H9 (cell line): ENCODE measurements at regions not wholly inside any gene's neighbourhood (a gene's known extent, or its start where the extent isn't known, plus 50 kb on each side); places are given as distances from the start of the nearest gene placed in this dataset.
A peak's percentile ranks its signal among the peaks of the same experiment; 100 is the strongest.

ENCODE experiments used
- DNase-seq: peaks from one replicate; pipeline ENCODE4 v3.0.0-alpha.2; 2017
- H2AFZ ChIP-seq: one replicate; pipeline ENCODE4 v1.6.1; 2013; ENCODE audit warnings: mild to moderate bottlenecking, low read length, control low read depth, moderate library complexity
- H2AK5ac ChIP-seq: 2 replicates; pipeline ENCODE4 v1.6.1; 2013; ENCODE audit warnings: low read length, control low read depth, mixed read lengths; ENCODE audit not compliant: insufficient read length
- H2BK120ac ChIP-seq: one replicate; pipeline ENCODE4 v1.6.1; 2013; ENCODE audit warnings: low read depth, mild to moderate bottlenecking, low read length, control low read depth, inconsistent platforms; ENCODE audit not compliant: poor library complexity, severe bottlenecking
- H2BK12ac ChIP-seq: 2 replicates; pipeline ENCODE4 v1.6.1; 2013; ENCODE audit warnings: low read length, control low read depth, mixed read lengths, low read depth; ENCODE audit not compliant: insufficient read length
- H2BK15ac ChIP-seq: 2 replicates; pipeline ENCODE4 v1.6.1; 2013; ENCODE audit warnings: low read depth, low read length, control low read depth
- H2BK20ac ChIP-seq: one replicate; pipeline ENCODE4 v1.6.1; 2013; ENCODE audit warnings: low read depth, mild to moderate bottlenecking, low read length, control low read depth, inconsistent platforms; ENCODE audit not compliant: poor library complexity, severe bottlenecking
- H2BK5ac ChIP-seq: 2 replicates; pipeline ENCODE4 v1.6.1; 2013; ENCODE audit warnings: low read length, control low read depth, mixed read lengths; ENCODE audit not compliant: insufficient read length
- H3K14ac ChIP-seq: 2 replicates; pipeline ENCODE4 v1.6.1; 2013; ENCODE audit warnings: low read length, control low read depth; ENCODE audit not compliant: insufficient read depth
- H3K18ac ChIP-seq: 2 replicates; pipeline ENCODE4 v1.6.1; 2013; ENCODE audit warnings: low read depth, mild to moderate bottlenecking, mixed read lengths, low read length, control low read depth; ENCODE audit not compliant: insufficient read length
- H3K23ac ChIP-seq: 2 replicates; pipeline ENCODE4 v1.6.1; 2013; ENCODE audit warnings: low read length, control low read depth, mixed read lengths, low read depth; ENCODE audit not compliant: insufficient read length
- H3K23me2 ChIP-seq: 2 replicates; pipeline ENCODE4 v1.6.1; 2013; ENCODE audit warnings: low read depth, mild to moderate bottlenecking, mixed read lengths, low read length, control low read depth; ENCODE audit not compliant: insufficient read length, poor library complexity, severe bottlenecking
- H3K27ac ChIP-seq: 2 replicates; pipeline ENCODE4 v1.5.1; 2013; ENCODE audit warnings: low read length, control low read depth, mixed read lengths, low read depth; ENCODE audit not compliant: insufficient read length
- H3K27me3 ChIP-seq: 2 replicates; pipeline ENCODE4 v1.6.1; 2013; ENCODE audit warnings: low read length, control low read depth, inconsistent platforms; ENCODE audit not compliant: insufficient read depth
- H3K4ac ChIP-seq: 2 replicates; pipeline ENCODE4 v1.6.1; 2013; ENCODE audit warnings: low read depth, mild to moderate bottlenecking, control low read depth, inconsistent platforms, low read length, moderate library complexity
- H3K4me1 ChIP-seq: 2 replicates; pipeline ENCODE4 v1.6.1; 2013; ENCODE audit warnings: low read length, control low read depth, inconsistent platforms; ENCODE audit not compliant: insufficient read depth
- H3K4me2 ChIP-seq: 2 replicates; pipeline ENCODE4 v1.6.1; 2013; ENCODE audit warnings: low read length, control low read depth, mixed read lengths; ENCODE audit not compliant: insufficient read length, insufficient read depth
- H3K56ac ChIP-seq: 2 replicates; pipeline ENCODE4 v1.6.1; 2013; ENCODE audit warnings: low read depth, mild to moderate bottlenecking, mixed read lengths, low read length, control low read depth; ENCODE audit not compliant: insufficient read length
- H3K79me1 ChIP-seq: 2 replicates; pipeline ENCODE4 v1.6.1; 2013; ENCODE audit warnings: low read depth, mild to moderate bottlenecking, moderate library complexity, low read length, control low read depth, inconsistent platforms; ENCODE audit not compliant: insufficient read depth, poor library complexity, severe bottlenecking
- H3K79me2 ChIP-seq: 2 replicates; pipeline ENCODE4 v1.6.1; 2013; ENCODE audit warnings: low read length, control low read depth, inconsistent platforms; ENCODE audit not compliant: insufficient read depth
- H3K9ac ChIP-seq: 2 replicates; pipeline ENCODE4 v1.6.1; 2013; ENCODE audit warnings: low read length, control low read depth, mixed read lengths; ENCODE audit not compliant: insufficient read length; ENCODE audit errors: extremely low read depth
- H3K9me3 ChIP-seq: one replicate; pipeline ENCODE4 v1.6.1; 2013; ENCODE audit warnings: low read depth, low read length, inconsistent platforms; ENCODE audit not compliant: control insufficient read depth
- H3T11ph ChIP-seq: one replicate; pipeline ENCODE4 v1.6.1; 2013; ENCODE audit warnings: mild to moderate bottlenecking, low read length, control low read depth, inconsistent platforms
- H4K20me1 ChIP-seq: one replicate; pipeline ENCODE4 v1.6.1; 2013; ENCODE audit not compliant: control insufficient read depth, insufficient read length, insufficient read depth
- H4K5ac ChIP-seq: 2 replicates; pipeline ENCODE4 v1.6.1; 2013; ENCODE audit warnings: low read depth, mild to moderate bottlenecking, mixed read lengths, low read length, control low read depth; ENCODE audit not compliant: insufficient read length
- H4K8ac ChIP-seq: replicated peaks from 2 replicates; pipeline ENCODE4 v1.6.1; 2013; ENCODE audit warnings: low read length, control low read depth, mixed read lengths, low read depth; ENCODE audit not compliant: insufficient read length
- H4K91ac ChIP-seq: 2 replicates; pipeline ENCODE4 v1.6.1; 2013; ENCODE audit warnings: low read depth, mild to moderate bottlenecking, moderate library complexity, mixed read lengths, low read length, control low read depth; ENCODE audit not compliant: insufficient read length
- H3K27ac Mint-ChIP-seq, 3 experiments: 2 replicates in 2 of 3; 3 replicates in 1 of 3; pipeline ENCODE4 v1.8.0; 2020 to 2021; ENCODE audit warnings: mixed read lengths in 3 of 3, mild to moderate bottlenecking in 1 of 3, moderate library complexity in 1 of 3
- H3K27me3 Mint-ChIP-seq: 2 replicates; pipeline ENCODE4 v1.8.0; 2021; ENCODE audit warnings: low read depth, mild to moderate bottlenecking, moderate library complexity, mixed read lengths
- H3K36me3 Mint-ChIP-seq, 3 experiments: 2 replicates in 2 of 3; 3 replicates in 1 of 3; pipeline ENCODE4 v1.8.0; 2020 to 2021; ENCODE audit warnings: low read depth in 3 of 3, mixed read lengths in 3 of 3; ENCODE audit not compliant: insufficient read depth in 1 of 3
- H3K4me1 Mint-ChIP-seq, 2 experiments: 2 replicates each; pipeline ENCODE4 v1.8.0; 2020; ENCODE audit warnings: mixed read lengths in 2 of 2
- H3K4me3 Mint-ChIP-seq, 2 experiments: 2 replicates in 1 of 2; 3 replicates in 1 of 2; pipeline ENCODE4 v1.8.0; 2020 to 2021; ENCODE audit warnings: mild to moderate bottlenecking in 2 of 2, mixed read lengths in 2 of 2, moderate library complexity in 1 of 2
- H3K9me3 Mint-ChIP-seq, 2 experiments: 2 replicates in 1 of 2; 3 replicates in 1 of 2; pipeline ENCODE4 v1.8.0; 2020; ENCODE audit warnings: mild to moderate bottlenecking in 2 of 2, mixed read lengths in 2 of 2, moderate library complexity in 1 of 2
- CTCF ChIP-seq: fragments of 200-600 bp; sonication (generic); conservative IDR thresholded peaks from 3 replicates; pipeline ENCODE4 v1.8.0; 2021; ENCODE audit warnings: antibody characterized with exemption, mild to moderate bottlenecking
- WGBS: extraction: QIAGEN DNeasy Blood & Tissue Kit; methylation state at CpG from one replicate; pipeline ENCODE4 v1.1.7; 2013; ENCODE audit warnings: missing lambda C conversion rate, low lambda C conversion rate, mixed read lengths; ENCODE audit not compliant: insufficient read length; ENCODE audit errors: extremely low coverage; 5-methylcytosine and 5-hydroxymethylcytosine counted together

- peaks cover 0 to 4% (median 3%) of the 10 kb centered on the region in 3 experiments; a peak in 5 of 7 replicates for H3K36me3 Mint-ChIP-seq
- Histone ChIP-seq H3K14ac (no peak overlapping the region), H3K4ac (no peak overlapping the region), H2AFZ (no peak overlapping the region), H4K20me1 (no peaks in the 10 kb centered on the region), H4K5ac (no peak overlapping the region), H2BK5ac (no peak overlapping the region), H3K79me1 (no peaks in the 10 kb centered on the region), H3K4me2 (no peak overlapping the region), H3K9me3 (no peaks in the 10 kb centered on the region), H2BK12ac (no peak overlapping the region), H3K23me2 (no peaks in the 10 kb centered on the region), H2BK120ac (no peak overlapping the region), H3K23ac (no peak overlapping the region), H4K8ac (no peak overlapping the region), H3K56ac (no peak overlapping the region), H3K9ac (no peak overlapping the region), H2BK20ac (no peak overlapping the region), H3K79me2 (no peaks in the 10 kb centered on the region), H4K91ac (no peak overlapping the region), H3K4me1 (no peaks in the 10 kb centered on the region; the same call in 1 of the 2 replicates), H3T11ph (no peak overlapping the region), H3K27me3 (no peaks in the 10 kb centered on the region), H2BK15ac (no peak overlapping the region), H3K27ac (no peak overlapping the region), H2AK5ac (no peak overlapping the region), H3K18ac (no peak overlapping the region)
- H3K27me3 Mint-ChIP-seq, result no peaks in the 10 kb centered on the region
- no peak for TF ChIP-seq CTCF
- no CpG with 5 or more reads among the region's 1 CpG for WGBS
- no peak for DNase-seq
- H3K4me3 Mint-ChIP-seq, result no peak overlapping the region
- peak overlapping the region in 1 of 3 experiments; percentile 26; a peak in 1 of 7 replicates for H3K27ac Mint-ChIP-seq
- H3K9me3 Mint-ChIP-seq, result peaks cover 0 to 4% of the 10 kb centered on the region in 2 experiments; a peak in 3 of 5 replicates
- H3K4me1 Mint-ChIP-seq, result peaks cover 7 to 8% of the 10 kb centered on the region in 2 experiments
These were observed 452.9 kb downstream of the SPRY1 start for GRCh38 chr4:123849495-123849894.
